GM04503 (cell line): ENCODE measurements at regions not wholly inside any gene's neighbourhood (a gene's known extent, or its start where the extent isn't known, plus 50 kb on each side); places are given as distances from the start of the nearest gene placed in this dataset.

Experiments
- DNase-seq: peaks from one replicate; pipeline ENCODE4 v3.0.0-alpha.2; 2012; ENCODE audit warnings: low read depth

- DNase-seq: no peak
Measured at GRCh38 chr5:57839025-57839424, 356.4 kb upstream of the ACTBL2 start.

- no peak for DNase-seq
Measured at GRCh38 chr5:57836921-57837320, 354.3 kb upstream of the ACTBL2 start.

- DNase-seq: no peak
Measured at GRCh38 chr5:57836331-57836730, 353.7 kb upstream of the ACTBL2 start.

- no peak for DNase-seq
Measured at GRCh38 chr5:57834829-57835608, 352.4 kb upstream of the ACTBL2 start.

- no peak for DNase-seq
Measured at GRCh38 chr5:57833489-57833888, 350.9 kb upstream of the ACTBL2 start.

GRCh38 chr5:57832875-57833274 is 350.3 kb upstream of the ACTBL2 start:
- no peak for DNase-seq

- DNase-seq: no peak
Measured at GRCh38 chr5:57831932-57832331, 349.3 kb upstream of the ACTBL2 start.

- no peak for DNase-seq
Measured at GRCh38 chr5:57831090-57831489, 348.5 kb upstream of the ACTBL2 start.

GRCh38 chr5:57828221-57828620 is 345.6 kb upstream of the ACTBL2 start:
- no peak for DNase-seq

GRCh38 chr5:57825031-57825686 is 342.5 kb upstream of the ACTBL2 start:
- peak; percentile 79 for DNase-seq

GRCh38 chr5:57824623-57825022 is 342.0 kb upstream of the ACTBL2 start:
- no peak for DNase-seq

- peak; percentile 75 for DNase-seq
Measured at GRCh38 chr5:57824047-57824446, 341.4 kb upstream of the ACTBL2 start.

- no peak for DNase-seq
Measured at GRCh38 chr5:57822651-57823050, 340.0 kb upstream of the ACTBL2 start.

- no peak for DNase-seq
Measured at GRCh38 chr5:57818397-57818796, 335.8 kb upstream of the ACTBL2 start.

- DNase-seq: no peak
Measured at GRCh38 chr5:57817924-57818323, 335.3 kb upstream of the ACTBL2 start.

GRCh38 chr5:57817001-57817453 is 334.4 kb upstream of the ACTBL2 start:
- no peak for DNase-seq

- peak; percentile 97 for DNase-seq
Measured at GRCh38 chr5:57816108-57816507, 333.5 kb upstream of the ACTBL2 start.

- DNase-seq: no peak
Measured at GRCh38 chr5:57805732-57806131, 323.1 kb upstream of the ACTBL2 start.

- peak; percentile 45 for DNase-seq
Measured at GRCh38 chr5:57805170-57805569, 322.6 kb upstream of the ACTBL2 start.

GRCh38 chr5:57804505-57804904 is 321.9 kb upstream of the ACTBL2 start:
- no peak for DNase-seq

GRCh38 chr5:57804007-57804444 is 321.4 kb upstream of the ACTBL2 start:
- peak; percentile 97 for DNase-seq

- no peak for DNase-seq
Measured at GRCh38 chr5:57802131-57802530, 319.5 kb upstream of the ACTBL2 start.

GRCh38 chr5:57795203-57795602 is 312.6 kb upstream of the ACTBL2 start:
- no peak for DNase-seq

- DNase-seq: no peak
Measured at GRCh38 chr5:57791875-57792274, 309.3 kb upstream of the ACTBL2 start.
